ENCODE measurements at regions not wholly inside any gene's neighbourhood (a gene's known extent, or its start where the extent isn't known, plus 50 kb on each side); places are given as distances from the start of the nearest gene placed in this dataset.
"Not testable (repeated sequence)": the region's sequence is repeated elsewhere in the genome, so short reads cannot be mapped to it uniquely, and the experiment has no call there.

DNA sequence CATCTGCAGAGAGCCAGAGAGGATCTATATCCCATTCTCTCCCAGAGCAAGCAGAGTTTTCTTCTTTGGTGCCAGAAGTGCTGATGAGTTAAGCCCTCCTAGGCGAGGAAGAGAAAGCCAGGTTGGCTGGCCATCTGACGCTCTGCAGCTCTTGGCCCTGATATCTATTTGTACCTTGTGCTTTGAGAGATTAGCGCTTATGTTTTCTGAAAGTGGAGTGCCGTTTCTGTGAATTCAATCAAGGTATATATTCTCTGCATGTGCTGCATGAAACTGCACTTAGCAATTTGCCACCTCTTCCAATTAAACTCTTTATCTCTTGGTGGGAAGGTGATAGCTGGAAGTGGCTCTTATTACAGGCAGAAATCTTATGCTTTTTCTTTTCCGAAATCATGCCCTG, 177.5 kb downstream of the LPIN1 start:
- DNase-seq, result no peak

DNA sequence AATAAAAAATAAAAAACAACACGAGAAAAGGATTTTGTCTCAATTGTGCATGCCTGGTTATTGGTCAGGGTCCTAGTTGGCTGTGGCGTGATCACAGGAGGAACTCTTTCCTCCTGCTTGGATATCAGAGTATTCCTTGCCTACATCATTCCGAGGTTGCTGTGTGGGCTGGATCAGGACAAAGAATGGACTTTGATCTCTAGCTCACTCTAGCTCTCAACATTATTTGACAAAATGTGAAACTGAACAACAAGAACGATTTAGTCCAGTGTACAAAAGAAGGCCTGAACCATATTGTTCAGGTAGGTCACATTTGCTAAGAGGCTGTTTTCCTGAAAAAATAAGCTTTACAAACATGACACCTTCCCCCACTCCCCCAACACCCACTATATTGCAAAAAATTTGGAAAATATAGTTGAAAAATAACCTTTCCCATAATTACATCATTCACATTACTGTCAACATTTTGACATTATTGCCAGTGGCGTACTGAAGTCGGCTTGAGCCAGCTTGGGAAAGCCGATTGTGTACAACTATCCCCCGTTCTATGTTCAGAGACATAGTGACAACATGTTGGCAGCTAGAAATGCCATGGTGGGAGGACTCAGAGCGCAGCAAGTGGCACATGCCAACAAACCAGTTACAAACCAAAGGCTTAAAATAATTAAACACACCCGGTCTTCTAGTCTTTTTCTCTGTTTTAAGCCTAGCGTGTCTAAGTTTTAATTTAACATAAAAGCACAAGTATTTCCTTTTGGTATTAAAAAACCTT, 179.0 kb downstream of the LPIN1 start:
- DNase-seq, result no peak

DNA sequence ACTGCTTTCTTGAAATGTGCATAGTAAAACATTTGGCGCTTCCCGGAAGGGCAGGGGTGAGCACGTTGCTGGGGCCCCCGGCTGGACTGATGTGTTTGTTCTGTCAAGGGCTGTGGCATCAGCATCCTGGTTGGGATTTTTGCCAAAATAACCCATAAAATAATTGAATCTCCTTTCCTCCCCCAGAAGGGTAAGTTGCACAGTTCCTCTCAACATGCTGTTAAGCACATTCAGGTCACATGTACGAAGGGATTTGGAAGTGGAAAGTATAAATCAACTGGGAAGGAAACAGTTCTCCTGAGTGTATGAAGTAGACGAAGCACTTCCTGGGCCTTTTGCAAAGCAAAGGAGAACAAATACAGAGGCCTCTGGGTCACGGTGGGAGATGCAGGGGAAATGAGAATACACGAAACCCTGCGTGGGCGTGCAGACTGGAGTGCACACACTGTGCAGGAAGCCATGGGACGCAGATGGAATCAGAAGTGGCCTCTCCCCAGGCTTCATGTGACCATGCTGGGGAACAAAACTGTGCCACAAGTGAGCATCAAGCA, 183.9 kb downstream of the LPIN1 start:
- no peak for DNase-seq

DNA sequence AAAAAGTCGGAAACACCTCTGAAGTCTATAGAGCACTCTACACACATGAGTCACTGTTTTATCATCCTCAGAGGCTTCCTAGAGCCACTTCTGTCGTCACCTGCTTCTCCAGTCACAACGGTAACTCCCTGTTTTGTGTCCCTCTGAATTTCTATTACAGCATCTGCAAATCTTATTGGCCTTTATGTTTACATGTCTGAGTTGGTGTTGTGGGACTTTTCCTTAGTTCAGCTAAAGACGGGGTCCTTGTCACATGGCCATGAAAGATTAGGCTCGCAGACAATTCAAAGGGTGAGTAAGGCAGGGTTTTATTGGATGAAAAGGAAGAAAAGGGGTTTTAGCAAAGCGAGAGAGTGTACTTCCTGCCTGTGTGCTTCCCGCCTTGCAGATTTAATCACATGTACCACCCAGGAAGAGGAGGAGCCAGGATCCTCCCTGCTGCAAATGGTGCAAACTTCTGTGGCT, 185.6 kb downstream of the LPIN1 start:
- no peak for DNase-seq

DNA sequence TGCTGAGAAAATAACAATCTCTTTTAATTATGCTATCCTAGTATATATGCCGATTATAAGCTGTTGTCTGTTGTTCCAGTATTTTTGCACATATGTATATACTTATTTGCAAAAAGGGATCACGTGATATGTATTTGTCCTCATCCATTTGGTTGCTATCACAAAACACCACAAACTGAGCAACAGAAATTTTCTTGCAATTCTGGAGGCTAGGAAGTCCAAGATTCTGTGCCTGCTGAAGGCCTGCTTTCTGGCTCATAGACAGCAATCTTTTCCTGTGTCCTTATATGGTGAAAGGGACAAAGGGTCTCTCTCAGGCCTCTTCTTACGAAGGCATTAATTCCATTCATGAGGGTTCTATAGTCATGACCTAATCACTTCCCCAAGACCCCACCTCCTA, 186.5 kb downstream of the LPIN1 start:
- DNase-seq, result no peak

DNA sequence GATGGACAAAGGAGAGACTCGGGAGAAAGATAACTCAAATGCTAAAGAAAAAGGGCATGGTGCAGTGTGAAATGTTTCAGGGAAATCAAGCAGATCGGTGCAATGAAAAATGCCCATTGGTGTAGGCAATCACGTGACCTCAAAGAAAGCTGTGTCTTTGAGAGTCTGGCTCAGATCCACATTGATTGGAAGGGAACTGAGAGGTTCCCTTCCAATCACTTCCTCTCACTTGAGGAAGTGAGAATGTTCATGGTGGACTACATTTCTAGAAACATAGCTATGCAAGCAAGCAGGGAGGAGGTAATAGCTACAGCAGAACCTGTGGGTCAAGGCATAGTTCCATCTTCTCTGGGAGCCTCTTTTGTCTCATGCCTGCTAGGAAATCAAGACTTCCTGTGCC, 187.4 kb downstream of the LPIN1 start:
- no peak for DNase-seq

DNA sequence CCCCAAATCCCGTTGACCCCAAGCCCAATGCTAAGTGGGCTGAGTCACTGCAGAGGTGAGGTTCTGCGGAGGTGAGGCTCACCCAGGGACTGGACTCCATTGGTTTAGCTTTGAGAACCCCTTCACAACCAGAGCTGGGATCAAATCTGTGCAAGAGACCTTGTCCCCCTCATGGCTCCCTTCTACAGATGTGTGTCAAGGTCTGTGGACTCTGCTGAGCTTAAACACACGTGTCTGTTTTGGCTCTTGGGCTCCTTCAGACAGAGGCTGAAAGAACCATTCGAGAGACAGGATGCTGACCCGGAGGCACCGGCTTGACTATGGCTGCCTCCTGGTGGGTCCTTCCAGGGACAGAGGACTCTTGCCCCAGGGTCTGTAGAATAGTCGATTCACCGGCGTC, 190.3 kb downstream of the LPIN1 start:
- DNase-seq, result no peak

DNA sequence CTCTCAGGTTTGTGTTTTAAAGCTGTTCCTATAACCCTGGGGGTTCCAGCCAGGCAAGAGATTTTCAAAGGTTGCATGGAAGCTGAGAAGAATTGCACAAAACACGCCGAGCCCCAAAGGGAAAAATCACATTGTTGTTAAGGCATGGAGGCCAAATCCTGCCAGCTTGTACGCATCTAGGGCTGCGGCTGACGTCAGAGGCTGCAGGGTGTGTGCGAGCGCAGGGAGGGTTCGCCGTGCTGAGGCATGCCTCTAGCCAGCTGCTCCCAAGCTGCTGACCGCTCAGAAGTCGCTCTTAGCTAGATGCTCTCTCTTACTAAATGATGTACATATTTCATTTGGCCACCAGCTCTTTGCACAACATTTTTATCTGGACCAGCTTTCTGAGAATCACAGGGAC, 191.8 kb downstream of the LPIN1 start:
- DNase-seq, result no peak

DNA sequence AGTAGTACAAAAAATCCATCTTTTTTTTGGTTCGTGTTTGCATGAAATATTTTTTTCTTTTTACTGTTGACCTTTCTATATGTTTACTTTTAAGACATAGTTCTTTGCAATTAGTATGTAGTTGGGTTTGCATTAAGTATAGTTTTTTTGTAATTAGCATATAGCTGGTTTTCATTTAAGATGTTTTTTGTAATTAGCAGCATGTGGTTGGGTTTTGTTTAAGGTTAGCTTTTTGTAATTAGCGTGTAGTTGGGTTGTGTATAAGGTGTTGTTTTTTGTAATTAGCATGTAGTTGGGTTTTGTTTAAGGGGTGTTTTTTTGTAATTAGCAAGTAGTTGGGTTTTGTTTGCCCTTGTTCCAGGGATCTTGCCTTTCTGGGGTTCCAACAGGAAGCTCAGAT, 193.1 kb downstream of the LPIN1 start:
- no peak for DNase-seq

DNA sequence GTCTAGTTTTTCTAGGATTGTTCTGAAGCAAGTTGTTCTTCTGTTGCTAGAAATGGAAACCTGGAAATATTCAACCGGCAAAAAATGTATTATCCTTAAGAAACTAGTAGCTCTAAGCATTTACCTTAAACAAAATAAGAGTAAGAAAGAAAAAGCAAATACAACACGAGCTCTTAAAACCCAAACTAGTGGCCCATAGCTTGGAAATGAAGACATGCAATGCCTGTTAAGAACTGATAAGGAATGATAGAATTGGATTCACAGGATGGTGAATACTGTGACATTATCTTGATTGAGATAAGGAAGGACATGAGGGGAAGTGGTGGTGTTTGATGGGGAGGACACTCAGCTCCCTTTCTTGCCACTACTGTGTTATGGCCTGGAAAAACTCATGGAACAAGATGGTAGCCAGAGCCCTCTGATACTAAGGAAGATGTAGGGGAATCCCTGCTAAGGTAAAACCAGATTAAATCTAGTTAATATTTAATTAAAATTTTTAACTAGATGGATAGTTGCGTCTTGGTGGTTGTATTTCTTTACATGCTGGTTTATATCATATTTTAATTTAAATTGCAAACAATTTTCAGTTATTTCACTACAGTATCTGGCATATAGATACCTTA, 193.8 kb downstream of the LPIN1 start:
- no peak for DNase-seq

DNA sequence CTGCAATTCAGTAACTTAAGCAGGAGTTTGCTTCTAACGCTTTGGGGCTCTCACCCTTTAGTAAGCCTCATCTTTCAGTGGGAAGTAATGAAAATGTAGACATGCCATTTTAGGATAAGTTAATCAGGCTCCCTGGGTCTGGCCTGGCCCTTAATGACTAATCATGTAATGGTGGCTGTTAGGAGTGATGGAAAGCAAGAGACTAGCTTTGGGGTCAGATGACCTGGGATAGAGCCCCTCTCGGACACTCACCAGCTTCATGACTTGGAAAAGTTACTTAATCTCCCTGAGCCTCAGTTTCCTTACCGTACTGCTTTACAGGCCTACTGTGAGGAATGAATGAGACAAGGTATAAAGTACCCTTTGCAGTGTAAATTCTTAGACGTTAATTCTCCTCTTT, 194.4 kb downstream of the LPIN1 start:
- no peak for DNase-seq

DNA sequence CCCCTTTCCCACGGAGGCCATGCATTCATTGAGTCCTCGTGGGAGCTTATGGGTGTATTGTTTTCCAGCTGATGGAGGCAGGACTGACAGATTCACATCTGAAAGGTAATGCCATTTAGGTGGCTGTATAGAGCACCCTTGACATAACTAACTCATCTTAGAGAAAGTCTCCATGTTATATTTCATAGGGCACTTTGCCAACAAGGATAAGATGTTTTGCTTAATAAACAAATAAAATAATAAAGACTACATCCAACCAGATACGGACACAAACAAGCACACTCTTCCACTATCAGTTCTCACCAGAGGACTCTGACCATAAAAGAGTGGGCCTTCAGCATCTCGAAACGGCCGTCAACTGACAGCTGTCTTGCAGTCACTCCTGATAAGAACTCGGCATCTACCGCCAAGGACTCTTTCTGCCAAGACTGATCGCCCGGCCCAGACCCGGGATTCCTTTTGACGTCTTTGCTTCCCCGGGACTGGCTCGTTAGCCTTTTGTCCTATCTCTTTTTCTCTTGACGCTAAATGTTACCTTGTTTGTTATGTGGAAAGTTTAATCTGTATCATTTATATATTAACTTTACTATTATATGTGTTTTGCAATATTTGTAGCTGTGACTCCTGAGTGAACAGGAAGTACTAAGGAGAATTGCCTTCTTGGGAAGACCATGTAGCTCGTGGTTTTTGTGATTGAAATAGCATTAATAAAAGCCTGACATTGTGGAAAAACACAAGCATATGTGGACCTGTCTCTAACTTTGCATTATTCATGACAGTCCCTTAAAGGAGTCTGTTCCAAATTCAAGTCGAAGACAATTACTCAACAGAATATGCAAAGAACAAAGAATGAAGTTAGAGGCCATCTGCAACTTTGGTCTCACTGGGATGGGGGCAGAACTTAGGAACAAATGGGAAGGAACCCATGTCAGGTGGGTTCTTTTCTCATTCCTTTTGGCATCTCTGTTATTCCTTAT, 195.1 kb downstream of the LPIN1 start:
- DNase-seq, result no peak

DNA sequence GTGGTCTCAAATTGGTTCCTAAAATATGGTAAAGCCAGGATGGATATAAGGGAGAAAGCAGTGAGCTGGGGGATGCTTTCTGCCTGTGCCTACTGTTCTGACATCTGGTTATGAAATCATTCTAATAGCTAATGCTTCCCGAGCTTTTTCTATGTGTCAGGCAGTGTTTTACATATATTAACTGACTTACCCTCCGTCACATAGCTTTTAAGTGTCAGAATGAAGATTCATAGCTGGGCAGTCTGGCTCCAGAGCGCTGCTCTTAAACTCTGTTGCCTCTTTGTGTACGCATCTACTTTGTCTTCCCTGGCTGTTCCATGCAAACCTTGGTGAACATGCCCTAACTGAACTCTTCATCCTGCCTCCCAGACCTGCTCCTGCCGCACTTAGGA, 195.7 kb downstream of the LPIN1 start:
- DNase-seq, result no peak

DNA sequence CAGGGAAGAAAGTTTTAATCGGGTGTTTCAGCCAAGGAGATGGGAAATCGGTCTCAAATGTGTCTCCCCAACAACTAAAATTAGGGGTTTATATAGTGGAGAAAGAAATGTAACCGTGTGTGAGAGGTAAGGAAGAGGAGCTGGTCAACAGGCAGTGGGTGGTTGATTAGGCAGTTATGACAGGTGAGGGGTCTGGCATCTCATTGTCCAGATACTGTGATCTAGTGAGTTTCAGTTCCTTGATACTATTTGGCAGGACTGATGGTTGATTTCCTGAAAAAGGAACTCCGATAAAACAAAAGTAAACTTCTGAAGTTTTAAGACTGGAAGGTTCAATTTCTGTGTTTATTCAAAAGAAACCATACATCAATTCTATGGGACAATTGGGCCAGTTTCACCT, 197.9 kb downstream of the LPIN1 start:
- DNase-seq, result no peak

DNA sequence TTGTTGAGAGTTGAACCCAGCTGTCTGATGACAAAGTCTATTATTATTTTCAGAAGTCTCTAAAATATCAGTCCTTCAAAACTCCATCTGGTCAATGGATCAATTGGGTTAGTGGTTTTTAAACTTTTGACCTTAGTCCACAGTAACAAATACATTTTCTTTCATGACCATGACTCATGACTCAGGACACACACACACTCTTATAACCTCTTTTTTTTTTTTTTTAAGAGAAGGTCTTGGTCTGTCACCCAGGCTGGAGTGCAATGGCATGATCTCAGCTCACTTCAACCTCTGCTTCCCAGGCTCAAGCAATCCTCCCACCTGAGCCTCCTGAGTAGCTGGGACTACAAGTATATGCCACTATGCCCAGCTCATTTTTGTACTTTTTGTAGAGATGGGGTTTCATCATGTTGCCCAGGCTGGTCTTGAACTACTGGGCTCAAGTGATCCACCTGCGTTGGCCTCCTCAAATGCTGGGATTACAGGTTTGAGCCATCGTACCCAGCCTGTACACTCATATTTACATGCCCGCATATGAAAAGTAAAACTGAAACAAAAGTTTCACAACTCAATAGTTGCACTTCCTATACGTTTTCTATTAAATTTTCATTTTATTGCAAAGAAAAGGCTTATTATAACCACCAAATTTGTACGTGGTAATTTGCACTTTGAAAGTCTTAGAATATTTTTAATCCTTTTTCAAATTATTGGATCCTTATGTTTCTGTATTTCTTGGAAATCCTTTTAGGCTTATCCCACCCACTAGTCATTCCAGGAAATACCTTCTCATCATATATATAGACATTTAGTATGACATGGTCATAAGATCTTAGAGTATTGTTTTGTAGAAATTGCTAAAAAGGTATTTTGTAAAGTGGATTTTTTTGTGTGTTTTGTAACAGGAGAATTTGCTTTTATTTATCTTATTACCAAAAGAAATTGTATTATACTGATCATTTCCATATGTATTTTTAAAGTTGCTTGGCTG, 199.0 kb downstream of the LPIN1 start:
- no peak for DNase-seq

DNA sequence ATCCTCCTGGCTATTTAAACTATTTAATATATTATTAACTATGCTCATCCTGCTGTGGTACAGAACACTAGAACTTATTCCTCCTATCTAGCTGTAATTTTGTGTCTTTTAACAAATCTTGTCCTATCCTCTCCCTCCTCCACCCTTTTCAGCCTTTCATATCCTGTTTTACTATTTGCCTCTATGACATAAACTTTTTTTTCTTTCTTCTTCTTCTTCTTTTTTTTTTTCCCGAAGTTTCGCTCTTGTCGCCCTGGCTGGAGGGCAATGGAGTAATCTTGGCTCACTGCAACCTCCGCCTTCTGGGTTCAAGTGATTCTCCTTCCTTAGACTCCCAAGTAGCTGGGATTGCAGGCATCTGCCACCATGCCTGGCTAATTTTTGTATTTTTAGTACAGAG, 201.5 kb downstream of the LPIN1 start:
- no peak for DNase-seq

DNA sequence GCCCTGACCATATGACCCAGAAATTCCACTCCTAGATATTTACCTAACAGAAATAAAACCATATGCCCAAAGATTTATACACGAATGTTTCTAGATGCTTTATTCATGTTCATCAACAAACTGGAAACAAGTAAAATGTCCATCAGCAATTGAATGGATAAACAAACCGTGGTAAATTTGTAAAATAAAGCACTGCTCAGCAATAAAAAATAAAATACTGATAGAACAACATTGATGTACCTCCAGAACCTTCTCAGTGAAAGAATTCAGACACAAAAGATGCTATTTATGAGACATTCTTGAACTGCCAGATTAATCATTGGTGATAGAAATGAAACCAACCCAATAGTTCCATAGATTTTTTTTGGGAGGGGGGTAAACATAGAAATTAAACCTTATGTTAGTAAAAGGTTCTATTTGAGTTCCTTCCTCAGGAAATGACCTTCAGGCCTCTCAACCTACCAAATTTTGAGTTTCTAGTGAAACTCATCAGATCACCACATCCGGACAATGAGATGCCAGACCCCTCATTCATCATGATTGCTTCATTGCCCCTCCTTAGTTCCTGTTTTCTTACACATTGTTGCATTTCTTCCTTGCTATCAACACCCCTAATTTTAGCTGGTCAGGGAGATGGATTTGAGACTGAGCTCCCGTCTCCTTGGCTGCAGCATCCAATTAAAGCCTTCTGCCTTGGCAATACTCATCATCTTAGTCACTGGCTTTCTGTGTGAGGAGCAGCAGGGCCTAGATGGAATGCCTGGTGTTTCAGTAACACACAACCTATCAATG, 203.5 kb downstream of the LPIN1 start:
- DNase-seq, result no peak

DNA sequence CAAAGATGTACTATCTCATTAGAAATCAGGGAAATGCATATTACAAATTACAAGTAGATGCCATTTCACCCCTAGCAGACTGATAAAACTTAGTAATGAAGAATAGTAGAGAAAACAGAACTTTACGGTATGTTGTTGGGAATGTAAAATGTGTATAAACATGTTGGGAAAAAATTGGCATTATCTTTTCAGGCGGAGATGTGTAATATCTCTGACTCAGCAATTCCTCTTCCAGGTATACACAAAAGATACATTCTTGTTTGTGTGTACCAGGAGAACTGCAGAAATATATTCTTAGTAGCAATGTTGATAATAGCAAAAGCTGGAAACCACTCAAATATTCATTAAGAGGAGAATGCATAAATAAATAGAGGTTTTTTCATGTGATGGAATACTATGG, 204.5 kb downstream of the LPIN1 start:
- no peak for DNase-seq

DNA sequence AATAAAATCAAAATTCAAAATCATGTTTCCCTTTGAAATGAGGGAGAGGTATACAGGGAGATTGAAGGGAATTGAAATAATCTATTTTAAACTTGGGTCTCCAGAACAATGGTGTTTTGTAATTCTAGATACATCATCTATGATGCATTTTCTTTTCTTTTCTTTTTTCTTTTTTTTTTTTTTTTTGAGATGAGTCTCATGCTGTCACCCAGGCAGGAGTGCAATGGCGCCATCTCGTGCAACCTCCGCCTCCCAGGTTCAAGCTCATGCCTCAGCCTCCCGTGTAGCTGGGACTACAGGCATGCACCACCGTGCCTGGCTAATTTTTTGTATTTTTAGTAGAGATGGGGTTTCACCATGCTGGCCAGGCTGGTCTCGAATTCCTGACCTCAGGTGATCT, 205.1 kb downstream of the LPIN1 start:
- not testable (repeated sequence) for DNase-seq

DNA sequence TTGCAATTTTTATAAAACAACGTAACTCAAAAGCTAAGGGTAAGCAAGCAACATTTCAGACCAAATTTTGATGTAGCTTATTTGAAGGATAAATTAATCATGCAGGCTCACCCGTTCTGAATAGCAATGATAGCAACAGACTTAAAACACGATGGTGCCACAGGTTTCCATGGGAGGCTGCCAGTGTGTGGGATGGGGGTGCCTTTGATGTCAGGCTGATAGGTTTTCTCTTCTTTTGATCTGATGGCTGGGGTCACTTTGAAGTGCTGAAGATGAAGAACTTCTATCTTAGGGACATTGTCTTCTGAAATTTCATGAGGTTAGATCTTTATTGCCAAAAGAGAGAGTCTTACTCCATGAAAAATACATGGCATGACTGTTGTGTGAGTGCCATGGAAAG, 206.8 kb downstream of the LPIN1 start:
- no peak for DNase-seq

DNA sequence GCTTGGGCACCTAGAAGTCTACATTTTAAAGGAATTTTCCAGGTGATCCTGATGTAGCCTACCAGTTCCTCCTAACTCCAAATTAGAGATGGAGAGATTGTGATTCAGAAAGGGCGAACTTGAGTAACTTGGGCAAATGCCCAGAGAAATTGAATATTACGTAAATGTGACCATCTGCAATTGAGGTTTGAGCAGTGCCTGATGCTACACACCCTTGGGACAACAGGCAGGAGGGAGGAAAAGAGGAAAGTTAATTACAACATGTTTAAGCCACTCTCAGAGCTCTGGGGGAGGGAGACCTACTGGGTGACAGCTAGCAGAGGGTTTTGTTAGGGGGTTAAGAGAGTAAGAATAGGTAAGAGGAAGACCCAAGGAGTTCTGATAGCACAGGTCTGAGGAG, 208.9 kb downstream of the LPIN1 start:
- no peak for DNase-seq

All from NCI-H748 treated with DMSO at 0.1 percent for 48 hours (cell line).